OCI-LY1 (cell line): ENCODE measurements at regions not wholly inside any gene's neighbourhood (a gene's known extent, or its start where the extent isn't known, plus 50 kb on each side); places are given as distances from the start of the nearest gene placed in this dataset.

Experiments
- EZH2 ChIP-seq: fragments of 200-600 bp; sonication (generic), shearing (Covaris generic); IDR thresholded peaks from 2 replicates; pipeline ENCODE4 v1.8.0; 2017; ENCODE audit warnings: borderline replicate concordance, mixed run types, mild to moderate bottlenecking, antibody characterized with exemption, low read length, moderate library complexity, mixed read lengths
- TF ChIP-seq, protein P1 (sequence below): fragments of 200-600 bp; sonication (generic), shearing (Covaris generic); IDR thresholded peaks from 2 replicates; pipeline ENCODE4 v1.5.1; 2017; ENCODE audit warnings: mild to moderate bottlenecking, antibody characterized with exemption, low read length, moderate library complexity, mixed read lengths

- TF ChIP-seq, protein P1, sequence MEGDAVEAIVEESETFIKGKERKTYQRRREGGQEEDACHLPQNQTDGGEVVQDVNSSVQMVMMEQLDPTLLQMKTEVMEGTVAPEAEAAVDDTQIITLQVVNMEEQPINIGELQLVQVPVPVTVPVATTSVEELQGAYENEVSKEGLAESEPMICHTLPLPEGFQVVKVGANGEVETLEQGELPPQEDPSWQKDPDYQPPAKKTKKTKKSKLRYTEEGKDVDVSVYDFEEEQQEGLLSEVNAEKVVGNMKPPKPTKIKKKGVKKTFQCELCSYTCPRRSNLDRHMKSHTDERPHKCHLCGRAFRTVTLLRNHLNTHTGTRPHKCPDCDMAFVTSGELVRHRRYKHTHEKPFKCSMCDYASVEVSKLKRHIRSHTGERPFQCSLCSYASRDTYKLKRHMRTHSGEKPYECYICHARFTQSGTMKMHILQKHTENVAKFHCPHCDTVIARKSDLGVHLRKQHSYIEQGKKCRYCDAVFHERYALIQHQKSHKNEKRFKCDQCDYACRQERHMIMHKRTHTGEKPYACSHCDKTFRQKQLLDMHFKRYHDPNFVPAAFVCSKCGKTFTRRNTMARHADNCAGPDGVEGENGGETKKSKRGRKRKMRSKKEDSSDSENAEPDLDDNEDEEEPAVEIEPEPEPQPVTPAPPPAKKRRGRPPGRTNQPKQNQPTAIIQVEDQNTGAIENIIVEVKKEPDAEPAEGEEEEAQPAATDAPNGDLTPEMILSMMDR, result peak; percentile 89
- TF ChIP-seq EZH2, result no peak
Measured at GRCh38 chr1:54488779-54489626, 59.0 kb upstream of the ACOT11 start.
